Esophagus squamous epithelium (tissue), 4 donors: ENCODE measurements at regions not wholly inside any gene's neighbourhood (a gene's known extent, or its start where the extent isn't known, plus 50 kb on each side); places are given as distances from the start of the nearest gene placed in this dataset.

Source experiments
- CTCF ChIP-seq, 6 experiments: fragments of 450-650 bp in 4 of 6; fragments of 200-600 bp in 2 of 6; sonication (generic) in 2 of 6; IDR thresholded peaks; one replicate each; pipeline ENCODE4 v1.5.1; 2016 to 2019; ENCODE audit warnings: antibody characterized with exemption in 6 of 6, mild to moderate bottlenecking in 4 of 6, moderate library complexity in 4 of 6
- POLR2A ChIP-seq, 4 donors: fragments of 450-650 bp; IDR thresholded peaks; one replicate each; pipeline ENCODE4 v1.6.1; 2017; ENCODE audit warnings: antibody characterized with exemption in 4 of 4, mild to moderate bottlenecking in 4 of 4, moderate library complexity in 3 of 4

DNA sequence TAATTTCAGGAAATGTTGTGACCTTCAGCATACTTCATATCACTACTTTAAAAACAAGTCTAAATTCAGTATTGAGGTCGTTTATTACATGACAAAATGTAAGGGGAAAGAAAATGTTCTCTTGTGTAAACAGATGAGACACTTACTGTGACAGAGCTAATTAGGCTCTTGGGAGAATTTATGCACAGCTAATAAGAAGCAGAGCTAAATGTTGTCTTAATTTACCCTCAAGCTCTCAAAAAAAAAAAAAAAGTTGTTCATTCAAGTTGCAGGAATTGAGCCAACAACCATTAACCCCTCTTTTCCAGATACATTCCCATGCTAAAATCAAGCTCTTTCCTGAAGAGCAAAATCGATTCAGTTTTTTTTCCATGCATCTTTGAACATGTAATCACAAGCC lies 1419.4 kb downstream of the FSCB start:
- TF ChIP-seq CTCF (IDR thresholded peaks at IDR 0.05), result no peak
- TF ChIP-seq POLR2A (IDR thresholded peaks at IDR 0.05), result no peak
